ENCODE measurements at regions not wholly inside any gene's neighbourhood (a gene's known extent, or its start where the extent isn't known, plus 50 kb on each side); places are given as distances from the start of the nearest gene placed in this dataset.

GRCh38 chr3:104805042-104805441, 561.7 kb upstream of the ALCAM start (continued):
- TF ChIP-seq JUND (IDR thresholded peaks at IDR 0.05; ENCODE audit: low read length) (no peak), KDM5A (IDR thresholded peaks at IDR 0.05; ENCODE audit: low read length) (no peak), EGR1 (IDR thresholded peaks at IDR 0.05; ENCODE audit: borderline replicate concordance, low read depth, low read length) (no peak), TCF12 (IDR thresholded peaks at IDR 0.05; ENCODE audit: low read depth, low read length) (no peak), RFX5 (IDR thresholded peaks at IDR 0.05; ENCODE audit: borderline replicate concordance, low read depth, low read length) (no peak)
